Loucy (cell line): ENCODE measurements at regions not wholly inside any gene's neighbourhood (a gene's known extent, or its start where the extent isn't known, plus 50 kb on each side); places are given as distances from the start of the nearest gene placed in this dataset.
"Not testable (repeated sequence)": the region's sequence is repeated elsewhere in the genome, so short reads cannot be mapped to it uniquely, and the experiment has no call there.

Experiments used
- EZH2phosphoT487 ChIP-seq: fragments of 200-600 bp; IDR thresholded peaks from 2 replicates; pipeline ENCODE4 v1.6.1; 2018; ENCODE audit warnings: antibody characterized with exemption, mild to moderate bottlenecking, moderate library complexity, borderline replicate concordance
- TF ChIP-seq, protein P1 (sequence below): fragments of 200-600 bp; sonication (generic); conservative IDR thresholded peaks from 2 replicates; pipeline ENCODE4 v1.5.1; 2014; ENCODE audit warnings: mild to moderate bottlenecking, antibody characterized with exemption, low read length

DNA sequence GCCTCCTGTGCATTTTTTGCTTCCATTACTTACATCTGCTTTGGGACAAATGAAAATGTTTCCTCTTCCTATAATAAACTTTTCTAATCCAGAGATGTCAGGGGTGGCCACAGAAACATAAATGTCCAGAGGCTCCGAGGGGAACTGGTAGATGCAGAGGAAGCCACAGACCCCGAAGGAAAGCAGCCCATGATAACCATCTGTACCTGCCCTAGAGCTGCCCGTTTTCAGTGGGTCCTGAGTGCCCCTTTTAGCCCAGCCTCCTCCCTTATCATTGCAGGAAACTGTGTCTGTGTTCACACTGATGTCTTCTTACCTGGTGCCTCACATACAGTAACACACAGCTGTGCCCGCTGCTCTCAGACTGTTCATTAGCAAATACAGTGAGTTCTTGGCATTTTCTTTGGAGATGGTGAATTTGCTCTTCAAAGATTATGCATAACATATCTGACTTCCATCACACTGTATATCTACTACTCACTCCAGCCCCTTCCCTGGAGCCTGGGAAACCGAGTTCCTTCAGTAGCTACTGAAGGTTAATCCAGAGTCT lies 817.8 kb downstream of the TMEM121 start:
- TF ChIP-seq, protein P1, sequence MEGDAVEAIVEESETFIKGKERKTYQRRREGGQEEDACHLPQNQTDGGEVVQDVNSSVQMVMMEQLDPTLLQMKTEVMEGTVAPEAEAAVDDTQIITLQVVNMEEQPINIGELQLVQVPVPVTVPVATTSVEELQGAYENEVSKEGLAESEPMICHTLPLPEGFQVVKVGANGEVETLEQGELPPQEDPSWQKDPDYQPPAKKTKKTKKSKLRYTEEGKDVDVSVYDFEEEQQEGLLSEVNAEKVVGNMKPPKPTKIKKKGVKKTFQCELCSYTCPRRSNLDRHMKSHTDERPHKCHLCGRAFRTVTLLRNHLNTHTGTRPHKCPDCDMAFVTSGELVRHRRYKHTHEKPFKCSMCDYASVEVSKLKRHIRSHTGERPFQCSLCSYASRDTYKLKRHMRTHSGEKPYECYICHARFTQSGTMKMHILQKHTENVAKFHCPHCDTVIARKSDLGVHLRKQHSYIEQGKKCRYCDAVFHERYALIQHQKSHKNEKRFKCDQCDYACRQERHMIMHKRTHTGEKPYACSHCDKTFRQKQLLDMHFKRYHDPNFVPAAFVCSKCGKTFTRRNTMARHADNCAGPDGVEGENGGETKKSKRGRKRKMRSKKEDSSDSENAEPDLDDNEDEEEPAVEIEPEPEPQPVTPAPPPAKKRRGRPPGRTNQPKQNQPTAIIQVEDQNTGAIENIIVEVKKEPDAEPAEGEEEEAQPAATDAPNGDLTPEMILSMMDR: not testable (repeated sequence)
- TF ChIP-seq EZH2phosphoT487: not testable (repeated sequence)
